ENCODE measurements at regions not wholly inside any gene's neighbourhood (a gene's known extent, or its start where the extent isn't known, plus 50 kb on each side); places are given as distances from the start of the nearest gene placed in this dataset.

DNA sequence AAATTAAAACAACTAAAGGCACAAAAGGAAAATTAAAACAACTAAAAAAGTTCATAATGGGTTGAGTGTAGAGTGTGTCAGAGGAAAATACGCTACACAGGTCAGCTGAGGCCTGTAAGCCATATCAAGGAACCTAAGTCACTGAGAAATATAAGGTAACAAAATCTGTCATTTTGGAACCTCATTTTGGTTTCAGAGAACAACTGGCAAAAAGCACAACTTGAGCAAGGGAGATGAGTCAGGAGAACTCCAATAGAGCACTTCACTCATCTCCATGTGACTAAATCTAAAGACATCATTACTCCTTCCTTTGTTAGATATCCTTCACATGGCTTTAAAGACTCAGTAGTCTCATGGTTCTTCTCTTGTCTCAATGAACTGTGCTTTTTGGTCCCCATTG is 269.4 kb upstream of the POU5F2 start:
- TF ChIP-seq, protein P1, sequence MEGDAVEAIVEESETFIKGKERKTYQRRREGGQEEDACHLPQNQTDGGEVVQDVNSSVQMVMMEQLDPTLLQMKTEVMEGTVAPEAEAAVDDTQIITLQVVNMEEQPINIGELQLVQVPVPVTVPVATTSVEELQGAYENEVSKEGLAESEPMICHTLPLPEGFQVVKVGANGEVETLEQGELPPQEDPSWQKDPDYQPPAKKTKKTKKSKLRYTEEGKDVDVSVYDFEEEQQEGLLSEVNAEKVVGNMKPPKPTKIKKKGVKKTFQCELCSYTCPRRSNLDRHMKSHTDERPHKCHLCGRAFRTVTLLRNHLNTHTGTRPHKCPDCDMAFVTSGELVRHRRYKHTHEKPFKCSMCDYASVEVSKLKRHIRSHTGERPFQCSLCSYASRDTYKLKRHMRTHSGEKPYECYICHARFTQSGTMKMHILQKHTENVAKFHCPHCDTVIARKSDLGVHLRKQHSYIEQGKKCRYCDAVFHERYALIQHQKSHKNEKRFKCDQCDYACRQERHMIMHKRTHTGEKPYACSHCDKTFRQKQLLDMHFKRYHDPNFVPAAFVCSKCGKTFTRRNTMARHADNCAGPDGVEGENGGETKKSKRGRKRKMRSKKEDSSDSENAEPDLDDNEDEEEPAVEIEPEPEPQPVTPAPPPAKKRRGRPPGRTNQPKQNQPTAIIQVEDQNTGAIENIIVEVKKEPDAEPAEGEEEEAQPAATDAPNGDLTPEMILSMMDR (IDR thresholded peaks at IDR 0.05), result no peak
- TF ChIP-seq POLR2AphosphoS5 (IDR thresholded peaks at IDR 0.05; ENCODE audit: insufficient read depth in 1 of 2, low read depth in 1 of 2), result no peak
- TF ChIP-seq POLR2A (IDR thresholded peaks at IDR 0.05), result no peak
